ENCODE measurements at regions not wholly inside any gene's neighbourhood (a gene's known extent, or its start where the extent isn't known, plus 50 kb on each side); places are given as distances from the start of the nearest gene placed in this dataset.
A peak's percentile ranks its signal among the peaks of the same experiment; 100 is the strongest.
"Not testable (repeated sequence)": the region's sequence is repeated elsewhere in the genome, so short reads cannot be mapped to it uniquely, and the experiment has no call there.

DNA sequence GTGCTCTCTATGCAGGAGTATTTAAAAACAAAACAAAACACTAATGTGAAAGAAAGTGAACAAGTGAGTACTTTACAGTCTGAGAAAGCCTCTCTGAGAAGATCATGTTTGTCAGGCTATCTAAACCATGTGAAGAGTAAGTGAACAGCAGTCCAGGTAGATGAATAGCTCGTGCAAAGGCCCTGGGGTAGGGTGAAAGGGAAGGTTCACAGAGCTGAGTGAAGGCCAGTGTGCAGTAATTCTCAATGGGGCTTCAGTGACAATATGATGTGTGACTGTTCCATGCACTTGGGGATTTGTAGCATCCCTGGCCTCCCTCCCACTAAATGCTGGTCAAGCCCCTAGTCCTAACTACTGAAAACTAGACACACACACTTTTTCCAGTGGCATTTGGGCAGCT lies 488.9 kb upstream of the JARID2 start:
- DNase-seq (no peak), ATAC-seq (no peak)
- intact Hi-C loops (cut with micrococcal nuclease): no loop called here

DNA sequence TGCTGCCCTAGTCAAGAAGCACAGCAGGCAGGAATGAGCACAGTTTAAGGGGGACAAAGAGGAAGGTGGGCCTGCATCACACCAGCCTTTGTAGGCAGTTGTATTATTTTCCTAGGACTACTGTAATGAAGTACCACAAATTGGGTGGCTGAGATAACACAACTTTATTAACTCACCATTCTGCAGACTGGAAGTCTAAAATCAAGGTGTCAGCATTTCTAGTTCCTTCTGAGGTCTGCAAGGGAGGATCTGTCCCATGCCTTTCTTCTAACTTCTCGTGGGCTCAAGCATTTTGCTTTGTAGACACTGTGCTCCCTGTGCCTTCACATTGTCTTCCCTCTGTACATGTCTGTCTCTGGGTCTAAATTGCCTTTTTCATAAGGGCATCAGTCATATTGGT lies 488.5 kb upstream of the JARID2 start:
- intact Hi-C loops (cut with micrococcal nuclease): no loop called here
- DNase-seq: no peak
- peak; percentile 48 for ATAC-seq

DNA sequence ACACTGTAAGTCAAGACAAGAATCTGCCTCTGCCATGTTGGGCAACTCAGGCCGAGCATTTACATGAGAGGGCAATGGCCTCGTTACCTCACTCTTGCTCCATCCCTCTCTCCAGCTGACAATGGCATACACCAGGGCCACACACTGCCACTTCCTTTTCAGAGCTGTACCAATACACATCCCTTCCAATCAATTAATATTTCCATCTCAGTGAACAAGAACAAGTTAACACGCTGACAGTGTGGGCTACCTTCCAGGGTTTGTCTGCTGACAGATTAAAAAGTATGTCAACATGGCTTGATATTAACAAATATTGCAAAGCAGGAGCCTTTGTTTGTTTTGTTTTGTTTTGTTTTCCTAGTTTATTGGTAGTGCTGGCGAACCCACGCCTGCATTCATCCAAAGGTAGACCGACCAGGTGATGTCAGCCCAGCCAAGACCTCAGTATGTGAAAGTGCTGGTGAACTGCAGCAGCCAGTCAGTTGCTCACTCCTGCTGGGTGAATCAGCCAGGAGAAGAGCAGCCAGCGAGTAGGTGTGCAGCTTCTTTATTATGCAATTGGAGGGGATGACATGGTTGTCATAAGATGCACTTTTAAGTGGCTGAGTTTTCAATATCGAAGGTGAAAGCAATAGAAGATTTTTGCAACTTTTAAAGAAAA lies 487.3 kb upstream of the JARID2 start:
- DNase-seq (no peak), ATAC-seq (no peak)
- intact Hi-C loops (cut with micrococcal nuclease): no loop called here

GRCh38 chr6:14759976-14760672 lies 485.7 kb upstream of the JARID2 start:
- intact Hi-C loops (cut with micrococcal nuclease): no loop called here
- DNase-seq (no peak), ATAC-seq (no peak)

GRCh38 chr6:14762077-14762476 lies 483.8 kb upstream of the JARID2 start:
- DNase-seq (no peak), ATAC-seq (no peak)
- intact Hi-C loops (cut with micrococcal nuclease): no loop called here

- DNase-seq (no peak), ATAC-seq (no peak)
- intact Hi-C loops (cut with micrococcal nuclease): no loop called here
Observed at GRCh38 chr6:14763139-14763538, 482.7 kb upstream of the JARID2 start.

- DNase-seq (no peak), ATAC-seq (no peak)
- intact Hi-C loops (cut with micrococcal nuclease): no loop called here
Observed at GRCh38 chr6:14763616-14764015, 482.3 kb upstream of the JARID2 start.

DNA sequence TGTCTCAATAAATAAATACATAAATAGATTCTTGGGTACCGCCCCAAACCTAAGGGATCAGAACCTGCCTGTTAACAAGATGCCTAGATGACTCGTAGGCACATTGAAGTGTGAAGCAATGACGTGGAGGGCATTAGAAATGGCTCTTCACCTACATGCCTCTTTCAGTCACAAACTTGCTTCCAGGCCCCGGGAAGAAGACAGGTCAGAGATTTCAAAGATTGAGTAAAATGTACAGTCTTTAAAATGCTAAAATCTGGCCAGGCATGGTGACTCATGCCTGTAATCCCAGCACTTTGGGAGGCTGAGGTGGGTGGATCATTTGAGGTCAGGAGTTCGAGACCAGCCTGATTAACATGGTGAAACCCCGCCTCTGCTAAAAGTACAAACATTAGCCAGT lies 480.8 kb upstream of the JARID2 start:
- DNase-seq: no peak
- no peak for ATAC-seq
- intact Hi-C loops (cut with micrococcal nuclease): no loop called here

DNA sequence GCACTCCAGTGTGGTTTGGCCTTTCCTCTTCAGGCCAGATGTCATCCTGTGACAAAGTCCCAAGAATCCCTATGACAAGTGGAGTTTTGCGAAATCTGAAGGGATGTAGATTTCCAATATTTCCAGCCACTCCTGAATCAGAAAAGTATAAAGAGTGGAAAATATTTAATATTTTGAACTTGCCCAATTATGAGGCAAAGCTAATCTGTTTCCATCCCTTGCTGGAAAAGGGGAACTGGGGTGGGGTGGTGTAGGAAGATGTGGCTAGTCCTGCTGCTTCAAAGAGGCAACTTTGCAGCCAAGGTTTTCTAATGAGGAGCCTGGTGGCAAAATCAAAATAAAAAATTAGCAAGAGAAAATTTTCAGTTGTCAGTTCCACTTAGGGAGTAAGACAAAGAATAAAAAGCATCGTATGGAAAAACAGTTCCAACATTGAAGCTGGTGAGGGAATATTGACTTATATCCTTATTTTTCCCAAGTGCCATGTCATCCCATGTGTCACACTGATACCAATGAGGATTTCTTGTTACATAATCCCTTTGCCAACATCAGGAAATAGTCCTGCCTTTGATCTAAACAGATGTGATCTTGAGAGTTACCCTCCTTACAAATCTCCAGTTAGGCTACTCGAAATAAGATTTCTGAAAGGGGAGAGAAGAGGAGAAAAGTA lies 480.0 kb upstream of the JARID2 start:
- ATAC-seq (no peak), DNase-seq (no peak)
- intact Hi-C loops (cut with micrococcal nuclease): no loop called here

DNA sequence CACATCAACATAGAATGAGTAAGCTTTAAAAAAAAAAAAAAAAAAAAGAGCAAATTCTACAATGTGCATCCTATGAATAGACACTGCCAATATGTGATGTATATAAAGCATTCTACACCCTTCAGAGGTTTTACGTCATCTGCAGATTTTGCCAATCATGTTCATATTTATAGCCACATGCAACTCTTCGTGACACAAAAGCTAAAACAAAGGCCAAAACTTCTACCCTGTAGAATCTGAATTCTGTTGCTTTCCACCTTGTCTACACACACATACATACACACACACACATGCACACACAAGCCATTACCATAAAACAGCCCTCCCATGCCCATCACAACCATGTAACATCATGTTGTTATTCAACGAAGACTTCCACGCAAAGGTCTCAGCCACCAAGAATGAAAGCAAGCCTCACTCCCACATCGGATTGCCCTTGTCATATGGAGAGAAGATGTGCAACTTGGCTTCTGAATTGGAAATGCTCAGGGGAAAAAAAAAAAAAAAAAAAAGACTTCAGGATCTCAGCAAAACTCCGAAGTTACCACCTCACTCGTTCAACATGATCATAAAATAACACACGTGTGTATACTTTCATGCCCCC lies 479.4 kb upstream of the JARID2 start:
- intact Hi-C loops (cut with micrococcal nuclease): no loop called here
- no peak for DNase-seq
- no peak for ATAC-seq

DNA sequence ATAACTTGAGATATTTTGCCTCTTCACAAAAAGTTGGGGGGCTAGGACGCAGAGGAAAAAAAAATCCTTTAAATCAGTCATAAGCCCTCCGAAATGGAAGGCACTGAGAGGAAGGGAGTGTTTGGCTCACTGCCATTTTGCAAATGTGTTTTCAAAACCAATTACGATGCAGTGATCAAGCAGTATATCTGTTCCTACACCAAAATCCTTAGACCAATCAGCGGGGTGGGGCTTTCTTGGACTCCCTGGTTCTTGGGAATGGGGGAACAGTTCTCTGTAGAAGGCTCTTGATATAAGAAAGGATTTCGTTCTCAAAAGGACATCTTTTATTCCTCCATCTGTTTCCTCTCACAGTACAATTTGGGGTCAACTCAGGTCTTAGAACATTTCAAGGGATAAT lies 478.6 kb upstream of the JARID2 start:
- ATAC-seq: no peak
- intact Hi-C loops (cut with micrococcal nuclease): no loop called here
- no peak for DNase-seq

DNA sequence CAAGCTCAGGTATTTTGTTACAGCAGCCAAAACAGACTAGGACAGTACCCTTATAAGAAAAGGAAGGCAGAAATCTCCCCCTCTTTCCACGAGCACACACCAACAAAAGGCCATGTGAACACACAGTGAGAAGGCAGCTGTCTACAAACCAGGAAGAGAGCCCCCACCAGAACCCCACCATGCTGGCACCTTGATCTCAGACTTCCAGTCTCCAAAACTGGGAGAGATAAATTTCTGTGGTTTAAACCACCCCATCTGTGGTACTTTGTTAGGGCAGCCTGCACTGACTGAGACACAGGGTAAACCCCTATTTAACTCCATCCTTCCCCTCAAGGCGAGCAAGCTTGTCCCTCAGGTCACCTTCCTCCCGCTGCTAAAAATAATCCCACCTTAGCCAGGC lies 475.8 kb upstream of the JARID2 start:
- ATAC-seq (no peak), DNase-seq (no peak)
- intact Hi-C loops (cut with micrococcal nuclease): no loop called here

DNA sequence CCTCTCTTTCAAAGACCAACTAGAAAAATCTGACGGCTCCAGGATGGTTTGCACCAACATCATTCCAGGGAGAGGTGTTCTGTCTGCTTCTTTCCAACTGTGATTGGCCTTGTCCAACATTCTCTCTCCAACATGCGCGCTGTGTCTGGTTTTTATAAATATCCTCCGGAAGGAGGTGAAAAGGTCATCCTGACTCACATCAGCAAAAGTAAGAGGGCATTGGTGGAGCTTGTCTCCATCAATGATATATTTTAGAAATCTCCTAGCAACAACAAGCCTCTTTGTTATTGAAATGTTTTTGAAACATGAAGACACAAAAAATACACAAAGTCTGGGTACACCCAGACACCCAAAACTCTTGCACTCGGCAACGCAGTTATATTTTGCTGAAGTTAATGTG lies 475.3 kb upstream of the JARID2 start:
- peak; percentile 83 for ATAC-seq

DNA sequence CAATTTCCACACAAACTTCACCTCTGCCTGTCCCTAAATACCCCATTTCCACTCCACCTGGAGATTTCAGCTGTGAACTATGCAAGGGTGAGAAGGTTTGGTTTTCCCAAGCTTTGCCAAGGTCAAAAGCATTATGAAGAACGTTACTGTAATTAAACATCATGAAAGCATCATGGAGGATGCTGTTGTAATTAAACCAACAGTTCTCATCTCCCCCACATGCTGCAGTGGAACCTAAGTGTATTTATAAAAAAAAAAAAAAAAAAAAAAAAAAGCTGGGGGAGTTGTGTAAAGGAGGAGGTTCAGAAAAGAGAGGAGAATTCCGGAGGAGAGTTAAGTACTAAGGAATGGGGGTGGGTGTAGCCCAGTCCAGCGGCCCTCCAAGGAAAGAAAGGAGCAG lies 474.9 kb upstream of the JARID2 start:
- DNase-seq (no peak), ATAC-seq (no peak)
- intact Hi-C loops (cut with micrococcal nuclease): no loop called here

More for the DNA sequence above, 475.3 kb upstream of the JARID2 start:
- no peak for DNase-seq
- intact Hi-C loops (cut with micrococcal nuclease): no loop called here

DNA sequence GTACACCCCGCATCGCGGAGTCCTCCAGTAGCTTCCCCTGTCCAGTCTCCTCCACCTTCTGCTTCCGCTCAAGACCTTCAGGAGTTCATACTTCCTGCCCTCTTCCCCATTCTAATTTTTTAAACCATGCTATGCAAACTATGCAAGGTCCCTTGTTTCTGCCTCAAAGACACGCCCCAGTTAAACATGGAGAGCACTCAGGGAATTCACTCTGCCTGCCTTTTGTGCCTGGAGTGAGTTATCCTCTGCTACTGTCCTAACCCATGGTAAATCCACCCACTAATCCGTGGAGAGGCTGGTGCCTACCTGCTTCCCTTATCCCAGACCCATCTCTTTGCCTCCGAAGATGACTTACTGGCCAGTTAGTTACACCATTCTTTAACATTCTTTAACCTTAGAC lies 473.7 kb upstream of the JARID2 start:
- no peak for ATAC-seq
- no peak for DNase-seq
- intact Hi-C loops (cut with micrococcal nuclease): no loop called here

GRCh38 chr6:14775528-14775927 lies 470.3 kb upstream of the JARID2 start:
- DNase-seq: no peak
- no peak for ATAC-seq
- intact Hi-C loops (cut with micrococcal nuclease): no loop called here

- ATAC-seq (no peak), DNase-seq (no peak)
- intact Hi-C loops (cut with micrococcal nuclease): no loop called here
Observed at GRCh38 chr6:14776307-14776706, 469.6 kb upstream of the JARID2 start.

DNA sequence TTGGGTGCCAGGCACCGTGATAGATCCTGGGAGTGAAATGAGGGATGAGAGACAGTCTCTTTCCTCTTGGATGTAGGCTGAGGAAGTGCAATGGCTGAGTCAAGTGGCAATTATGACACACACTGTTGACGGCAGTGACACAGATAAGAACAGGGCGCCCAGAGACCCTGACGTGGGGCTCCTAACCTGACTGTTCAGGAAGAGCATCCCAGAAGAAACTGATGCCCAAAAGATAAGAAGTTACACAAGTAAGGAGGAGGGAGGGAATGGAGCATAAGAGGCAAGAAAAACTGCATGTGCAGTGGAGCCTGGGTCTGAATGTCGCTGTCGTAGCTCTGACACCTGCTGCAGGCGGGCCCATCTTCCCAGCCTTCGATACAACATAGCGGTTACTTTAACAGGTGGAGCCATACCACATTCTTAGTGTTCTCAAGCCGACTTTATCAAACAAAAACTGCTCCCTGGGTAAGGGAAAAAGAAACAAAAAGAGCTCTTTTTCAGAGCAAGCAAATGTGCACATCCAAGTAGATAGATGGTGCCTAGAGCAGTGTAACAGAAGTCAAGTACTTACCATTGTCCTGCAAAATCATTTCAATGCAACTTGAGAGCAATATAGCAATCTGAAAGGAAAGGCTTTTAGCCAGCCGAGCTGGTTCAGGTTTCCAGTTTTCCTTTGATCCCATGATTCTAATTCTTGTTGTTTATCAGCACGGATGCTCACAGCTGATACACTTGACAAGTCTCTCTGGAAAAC lies 463.9 kb upstream of the JARID2 start:
- no peak for ATAC-seq
- no peak for DNase-seq
- intact Hi-C loops (cut with micrococcal nuclease): no loop called here

DNA sequence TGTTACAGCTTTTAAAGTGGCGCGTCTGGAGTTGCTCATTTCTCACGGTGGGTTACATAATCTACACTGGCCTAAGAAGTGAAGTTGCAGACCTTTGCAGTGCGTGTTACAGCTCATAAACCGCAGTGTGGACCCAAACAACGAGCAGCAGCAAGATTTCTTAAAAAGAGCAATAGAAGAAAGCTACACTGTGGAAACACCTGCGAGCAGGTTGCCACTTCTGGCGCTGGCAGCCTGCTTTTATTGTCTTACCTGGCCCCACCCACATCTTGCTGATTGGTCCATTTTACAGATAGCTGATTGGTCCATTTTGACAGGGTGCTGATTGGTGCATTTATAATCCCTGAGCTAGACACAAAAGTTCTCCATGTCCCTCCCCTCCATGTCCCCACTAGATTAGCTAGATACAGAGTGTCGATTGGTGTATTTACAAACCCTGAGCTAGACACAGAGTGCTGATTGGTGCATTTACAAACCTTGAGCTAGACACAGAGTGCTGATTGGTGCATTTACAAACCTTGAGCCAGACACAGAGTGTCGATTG lies 462.9 kb upstream of the JARID2 start:
- ATAC-seq: not testable (repeated sequence)

More for the DNA sequence above, 462.9 kb upstream of the JARID2 start:
- DNase-seq; intact Hi-C loops (cut with micrococcal nuclease): not testable (repeated sequence)
